Testis (tissue), 2 donors: ENCODE measurements at regions not wholly inside any gene's neighbourhood (a gene's known extent, or its start where the extent isn't known, plus 50 kb on each side); places are given as distances from the start of the nearest gene placed in this dataset.

Experiments used
- POLR2A ChIP-seq: fragments of 450-650 bp; IDR thresholded peaks from one replicate; pipeline ENCODE4 v1.6.1; 2017; ENCODE audit warnings: antibody characterized with exemption, mild to moderate bottlenecking, moderate library complexity
- TF ChIP-seq, protein P1 (sequence below), 3 experiments: fragments of 450-650 bp in 2 of 3; fragments of 200-600 bp in 1 of 3; sonication (generic) in 1 of 3; IDR thresholded peaks; one replicate each; pipeline ENCODE4 v1.5.1; 2016 to 2019; ENCODE audit warnings: antibody characterized with exemption in 3 of 3, mild to moderate bottlenecking in 2 of 3, moderate library complexity in 1 of 3

DNA sequence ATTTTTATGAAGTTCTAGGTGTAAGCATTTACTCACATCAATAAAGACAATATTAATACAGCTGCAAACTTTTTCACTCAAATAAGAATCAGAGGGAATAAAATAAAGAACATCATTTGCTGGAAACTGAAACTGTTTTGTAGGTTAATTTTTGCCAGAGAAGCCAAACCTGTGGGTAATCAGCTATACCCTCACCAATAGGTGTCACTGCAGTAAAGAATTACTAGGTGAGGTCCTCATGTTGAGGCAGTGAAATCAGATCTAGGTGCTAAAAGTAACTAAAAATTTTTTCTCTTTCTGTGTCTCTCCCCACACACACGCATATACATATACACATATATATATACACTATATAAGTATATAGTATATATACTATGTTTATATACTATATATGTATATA lies 1016.3 kb upstream of the SEMA6A start:
- no peak for TF ChIP-seq POLR2A
- TF ChIP-seq, protein P1, sequence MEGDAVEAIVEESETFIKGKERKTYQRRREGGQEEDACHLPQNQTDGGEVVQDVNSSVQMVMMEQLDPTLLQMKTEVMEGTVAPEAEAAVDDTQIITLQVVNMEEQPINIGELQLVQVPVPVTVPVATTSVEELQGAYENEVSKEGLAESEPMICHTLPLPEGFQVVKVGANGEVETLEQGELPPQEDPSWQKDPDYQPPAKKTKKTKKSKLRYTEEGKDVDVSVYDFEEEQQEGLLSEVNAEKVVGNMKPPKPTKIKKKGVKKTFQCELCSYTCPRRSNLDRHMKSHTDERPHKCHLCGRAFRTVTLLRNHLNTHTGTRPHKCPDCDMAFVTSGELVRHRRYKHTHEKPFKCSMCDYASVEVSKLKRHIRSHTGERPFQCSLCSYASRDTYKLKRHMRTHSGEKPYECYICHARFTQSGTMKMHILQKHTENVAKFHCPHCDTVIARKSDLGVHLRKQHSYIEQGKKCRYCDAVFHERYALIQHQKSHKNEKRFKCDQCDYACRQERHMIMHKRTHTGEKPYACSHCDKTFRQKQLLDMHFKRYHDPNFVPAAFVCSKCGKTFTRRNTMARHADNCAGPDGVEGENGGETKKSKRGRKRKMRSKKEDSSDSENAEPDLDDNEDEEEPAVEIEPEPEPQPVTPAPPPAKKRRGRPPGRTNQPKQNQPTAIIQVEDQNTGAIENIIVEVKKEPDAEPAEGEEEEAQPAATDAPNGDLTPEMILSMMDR (IDR thresholded peaks at IDR 0.05), result peak; percentile 8 to 10 (median 8)
